GM23338 (cell line): ENCODE measurements at regions not wholly inside any gene's neighbourhood (a gene's known extent, or its start where the extent isn't known, plus 50 kb on each side); places are given as distances from the start of the nearest gene placed in this dataset.

Experiments used
- CREB1 ChIP-seq: fragments of 250-450 bp; sonication (Bioruptor Pico); IDR thresholded peaks from 2 replicates; pipeline ENCODE4 v1.5.0; 2020; ENCODE audit warnings: low read depth, mild to moderate bottlenecking, moderate library complexity
- CTCF ChIP-seq, 2 experiments: fragments of 200-600 bp in 1 of 2; sonication (generic) in 1 of 2; conservative IDR thresholded peaks; 2 replicates each; pipeline versions ENCODE4 v1.5.1 to v1.6.1; 2016 to 2017; ENCODE audit warnings: antibody characterized with exemption in 2 of 2, low read depth in 2 of 2, mild to moderate bottlenecking in 2 of 2, moderate library complexity in 1 of 2
- EZH2 ChIP-seq: fragments of 200-600 bp; sonication (generic); IDR thresholded peaks from one replicate; pipeline ENCODE4 v1.8.0; 2017; ENCODE audit warnings: antibody characterized with exemption, mild to moderate bottlenecking, low read depth; ENCODE audit not compliant: unreplicated experiment
- EZH2phosphoT487 ChIP-seq: fragments of 200-600 bp; sonication (generic); IDR thresholded peaks from one replicate; pipeline ENCODE4 v1.8.1; 2018; ENCODE audit warnings: antibody characterized with exemption; ENCODE audit not compliant: unreplicated experiment
- REST ChIP-seq: IDR thresholded peaks from one replicate; pipeline ENCODE4 v1.6.1; 2018; ENCODE audit warnings: antibody characterized with exemption; ENCODE audit not compliant: unreplicated experiment

GRCh38 chr16:17011712-17012111, 459.0 kb downstream of the XYLT1 start:
- TF ChIP-seq CTCF (conservative IDR thresholded peaks at IDR 0.05; ENCODE audit: low read depth in 2 of 2) (no peak), EZH2 (no peak), CREB1 (CRISPR knock-in tag) (no peak), EZH2phosphoT487 (no peak), REST (no peak)
